DMS 273 (cell line): ENCODE measurements at regions not wholly inside any gene's neighbourhood (a gene's known extent, or its start where the extent isn't known, plus 50 kb on each side); places are given as distances from the start of the nearest gene placed in this dataset.
A peak's percentile ranks its signal among the peaks of the same experiment; 100 is the strongest.

Experiments
- DNase-seq: peaks from one replicate; lab custom pipeline; 2025; ENCODE audit not compliant: unreplicated experiment; lab: John Stamatoyannopoulos, UW

GRCh38 chr9:23938908-23939307, 112.9 kb upstream of the ELAVL2 start:
- peak; percentile 87 for DNase-seq

GRCh38 chr9:23934291-23934906, 108.4 kb upstream of the ELAVL2 start:
- no peak for DNase-seq

- DNase-seq, result no peak
These were observed 107.3 kb upstream of the ELAVL2 start for GRCh38 chr9:23933348-23933747.

- no peak for DNase-seq
These were observed 100.3 kb upstream of the ELAVL2 start for GRCh38 chr9:23926368-23926767.

GRCh38 chr9:23914431-23915003, 88.5 kb upstream of the ELAVL2 start:
- DNase-seq, result no peak

GRCh38 chr9:23907343-23907742, 81.3 kb upstream of the ELAVL2 start:
- no peak for DNase-seq

- DNase-seq, result peak; percentile 12
These were observed 61.7 kb upstream of the ELAVL2 start for GRCh38 chr9:23887781-23888180.
